ENCODE measurements at regions not wholly inside any gene's neighbourhood (a gene's known extent, or its start where the extent isn't known, plus 50 kb on each side); places are given as distances from the start of the nearest gene placed in this dataset.
"Not testable (repeated sequence)": the region's sequence is repeated elsewhere in the genome, so short reads cannot be mapped to it uniquely, and the experiment has no call there.

GRCh38 chr12:58104351-58104755 is 163.0 kb downstream of the ATP23 start:
- no peak for DNase-seq (ENCODE audit: low read depth)
- TF ChIP-seq CTCF (conservative IDR thresholded peaks at IDR 0.05; ENCODE audit: low read depth, low read length), result no peak
- no peak overlapping the region for H3K4me3 ChIP-seq (ENCODE audit: low read depth, low read length)

- H3K4me3 ChIP-seq (ENCODE audit: low read depth, low read length), result no peak overlapping the region
- TF ChIP-seq CTCF (conservative IDR thresholded peaks at IDR 0.05; ENCODE audit: low read depth, low read length), result peak; percentile 63
- DNase-seq (ENCODE audit: low read depth), result peak; percentile 50
Observed at GRCh38 chr12:58105225-58106119, 164.1 kb downstream of the ATP23 start.

- no peak overlapping the region for H3K4me3 ChIP-seq (ENCODE audit: low read depth, low read length)
- no peak for DNase-seq (ENCODE audit: low read depth)
- TF ChIP-seq CTCF (conservative IDR thresholded peaks at IDR 0.05; ENCODE audit: low read depth, low read length), result no peak
Observed at GRCh38 chr12:58106195-58106594, 164.8 kb downstream of the ATP23 start.

- TF ChIP-seq CTCF (conservative IDR thresholded peaks at IDR 0.05; ENCODE audit: low read depth, low read length), result no peak
- no peak for DNase-seq (ENCODE audit: low read depth)
- no peak overlapping the region for H3K4me3 ChIP-seq (ENCODE audit: low read depth, low read length)
Observed at GRCh38 chr12:58117201-58117600, 175.8 kb downstream of the ATP23 start.

- DNase-seq (ENCODE audit: low read depth), result no peak
- no peak for TF ChIP-seq CTCF (conservative IDR thresholded peaks at IDR 0.05; ENCODE audit: low read depth, low read length)
- no peak overlapping the region for H3K4me3 ChIP-seq (ENCODE audit: low read depth, low read length)
Observed at GRCh38 chr12:58117667-58118066, 176.3 kb downstream of the ATP23 start.

GRCh38 chr12:58125761-58126160 is 184.4 kb downstream of the ATP23 start:
- H3K4me3 ChIP-seq (ENCODE audit: low read depth, low read length); DNase-seq (ENCODE audit: low read depth): not testable (repeated sequence)

GRCh38 chr12:58131986-58132755 is 190.8 kb downstream of the ATP23 start:
- TF ChIP-seq CTCF (conservative IDR thresholded peaks at IDR 0.05; ENCODE audit: low read depth, low read length), result no peak
- no peak for DNase-seq (ENCODE audit: low read depth)
- no peak overlapping the region for H3K4me3 ChIP-seq (ENCODE audit: low read depth, low read length)
